HG03521 (cell line): ENCODE measurements at regions not wholly inside any gene's neighbourhood (a gene's known extent, or its start where the extent isn't known, plus 50 kb on each side); places are given as distances from the start of the nearest gene placed in this dataset.
"Not testable (repeated sequence)": the region's sequence is repeated elsewhere in the genome, so short reads cannot be mapped to it uniquely, and the experiment has no call there.

Experiments
- ATAC-seq: cut with Tn5 transposase; IDR thresholded peaks from one replicate; pipeline ENCODE4 v1.9.1; 2021; ENCODE audit warnings: mild to moderate bottlenecking, moderate library complexity; ENCODE audit not compliant: unreplicated experiment

- no peak for ATAC-seq
Observed at GRCh38 chr7:9498303-9498702, 1064.9 kb downstream of the NXPH1 start.

GRCh38 chr7:9502269-9502668, 1068.9 kb downstream of the NXPH1 start:
- ATAC-seq = no peak

GRCh38 chr7:9504678-9505077, 1071.3 kb downstream of the NXPH1 start:
- no peak for ATAC-seq

GRCh38 chr7:9505516-9505915, 1072.1 kb downstream of the NXPH1 start:
- no peak for ATAC-seq

GRCh38 chr7:9507290-9507689, 1073.9 kb downstream of the NXPH1 start:
- no peak for ATAC-seq

- ATAC-seq = no peak
Observed at GRCh38 chr7:9516662-9517061, 1083.3 kb downstream of the NXPH1 start.

- no peak for ATAC-seq
Observed at GRCh38 chr7:9523579-9523978, 1090.2 kb downstream of the NXPH1 start.

GRCh38 chr7:9552431-9552830, 1119.0 kb downstream of the NXPH1 start:
- ATAC-seq = not testable (repeated sequence)

GRCh38 chr7:9557853-9558252, 1124.4 kb downstream of the NXPH1 start:
- no peak for ATAC-seq

- no peak for ATAC-seq
Observed at GRCh38 chr7:9575716-9576115, 1142.3 kb downstream of the NXPH1 start.

GRCh38 chr7:9582824-9583223, 1149.4 kb downstream of the NXPH1 start:
- ATAC-seq = no peak

GRCh38 chr7:9598411-9598810, 1165.0 kb downstream of the NXPH1 start:
- no peak for ATAC-seq

- no peak for ATAC-seq
Observed at GRCh38 chr7:9600974-9601373, 1167.6 kb downstream of the NXPH1 start.

- ATAC-seq = no peak
Observed at GRCh38 chr7:9603291-9603690, 1169.9 kb downstream of the NXPH1 start.

- no peak for ATAC-seq
Observed at GRCh38 chr7:9608560-9608959, 1175.2 kb downstream of the NXPH1 start.

- ATAC-seq = not testable (repeated sequence)
Observed at GRCh38 chr7:9620899-9621298, 1187.5 kb downstream of the NXPH1 start.

GRCh38 chr7:9621306-9621902, 1188.0 kb downstream of the NXPH1 start:
- ATAC-seq = not testable (repeated sequence)

- no peak for ATAC-seq
Observed at GRCh38 chr7:9621927-9622326, 1188.5 kb downstream of the NXPH1 start.

- no peak for ATAC-seq
Observed at GRCh38 chr7:9625953-9626352, 1192.5 kb downstream of the NXPH1 start.

GRCh38 chr7:9645756-9646155, 1212.3 kb downstream of the NXPH1 start:
- no peak for ATAC-seq

GRCh38 chr7:9657257-9657656, 1223.8 kb downstream of the NXPH1 start:
- ATAC-seq = no peak

GRCh38 chr7:9671979-9672917, 1238.8 kb downstream of the NXPH1 start:
- no peak for ATAC-seq
